GM18517 (cell line): ENCODE measurements at regions not wholly inside any gene's neighbourhood (a gene's known extent, or its start where the extent isn't known, plus 50 kb on each side); places are given as distances from the start of the nearest gene placed in this dataset.

ENCODE experiments used
- ATAC-seq: cut with Tn5 transposase; IDR thresholded peaks from one replicate; pipeline ENCODE4 v1.9.1; 2021; ENCODE audit warnings: mild to moderate bottlenecking, moderate library complexity; ENCODE audit not compliant: unreplicated experiment

DNA sequence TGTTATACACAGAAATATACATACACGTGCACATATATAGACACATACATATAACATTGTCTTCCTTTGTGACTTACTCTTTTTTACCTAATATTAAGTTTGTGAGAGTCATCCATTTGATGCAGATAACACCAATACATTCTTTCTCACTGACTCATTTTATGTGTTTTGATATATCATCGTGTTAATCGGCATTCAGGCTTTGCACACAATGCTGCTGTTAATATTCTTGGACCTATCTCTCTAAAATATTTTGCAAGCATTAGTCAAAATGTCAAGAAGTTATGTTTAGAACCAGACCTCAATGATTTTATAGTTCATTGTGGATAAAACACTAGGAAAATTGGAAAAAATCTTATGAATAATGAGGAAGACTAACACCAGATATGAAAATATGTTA, 441.1 kb downstream of the LRATD1 start:
- no peak for ATAC-seq

- ATAC-seq: no peak
Measured at GRCh38 chr2:15074319-15074718, 441.8 kb downstream of the LRATD1 start.

DNA sequence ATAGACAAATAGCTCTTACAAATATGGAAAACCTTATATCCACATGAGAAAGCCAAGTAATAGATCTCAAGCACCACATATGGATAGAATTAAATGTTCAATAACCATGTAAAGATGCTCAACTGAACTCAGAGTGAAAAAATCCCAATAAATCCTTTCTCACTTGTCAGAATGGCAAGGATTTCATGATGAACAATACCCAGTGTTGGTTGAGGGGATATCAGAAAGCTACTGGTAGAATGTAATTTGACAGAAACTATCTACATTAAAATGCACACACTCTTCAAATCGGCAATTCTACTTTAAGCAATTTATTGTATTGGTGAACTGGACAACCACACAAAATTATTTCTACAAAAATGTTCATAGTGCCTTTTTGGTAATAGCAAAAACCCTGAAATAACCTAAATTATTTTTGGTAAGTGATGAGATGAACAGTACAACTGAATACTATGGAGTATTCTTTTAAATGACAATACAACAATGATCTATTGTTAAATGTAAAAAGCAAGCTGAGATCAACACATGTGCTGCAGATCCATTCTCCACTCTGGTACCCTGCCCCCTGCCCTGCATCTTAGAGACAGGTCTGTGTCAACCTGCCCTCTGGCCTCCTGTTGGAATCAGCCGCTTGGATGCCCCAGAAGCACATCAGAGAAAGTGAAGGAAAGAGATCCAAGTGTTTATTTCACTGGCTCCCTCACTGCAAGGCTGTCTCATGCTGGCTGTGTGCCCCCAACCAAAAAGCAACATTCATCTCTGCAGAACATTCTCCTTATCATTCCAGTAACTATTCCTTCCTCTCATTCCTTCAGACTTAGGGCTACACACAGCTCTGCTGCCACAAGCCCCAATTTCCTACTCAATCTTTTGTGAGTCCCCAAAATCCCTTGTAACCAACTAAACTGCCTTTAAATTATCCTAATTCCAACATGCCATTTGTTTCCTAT, 442.5 kb downstream of the LRATD1 start:
- no peak for ATAC-seq

GRCh38 chr2:15076668-15077067, 444.2 kb downstream of the LRATD1 start:
- no peak for ATAC-seq

GRCh38 chr2:15081356-15081755, 448.8 kb downstream of the LRATD1 start:
- no peak for ATAC-seq

GRCh38 chr2:15082105-15083058, 449.9 kb downstream of the LRATD1 start:
- no peak for ATAC-seq

DNA sequence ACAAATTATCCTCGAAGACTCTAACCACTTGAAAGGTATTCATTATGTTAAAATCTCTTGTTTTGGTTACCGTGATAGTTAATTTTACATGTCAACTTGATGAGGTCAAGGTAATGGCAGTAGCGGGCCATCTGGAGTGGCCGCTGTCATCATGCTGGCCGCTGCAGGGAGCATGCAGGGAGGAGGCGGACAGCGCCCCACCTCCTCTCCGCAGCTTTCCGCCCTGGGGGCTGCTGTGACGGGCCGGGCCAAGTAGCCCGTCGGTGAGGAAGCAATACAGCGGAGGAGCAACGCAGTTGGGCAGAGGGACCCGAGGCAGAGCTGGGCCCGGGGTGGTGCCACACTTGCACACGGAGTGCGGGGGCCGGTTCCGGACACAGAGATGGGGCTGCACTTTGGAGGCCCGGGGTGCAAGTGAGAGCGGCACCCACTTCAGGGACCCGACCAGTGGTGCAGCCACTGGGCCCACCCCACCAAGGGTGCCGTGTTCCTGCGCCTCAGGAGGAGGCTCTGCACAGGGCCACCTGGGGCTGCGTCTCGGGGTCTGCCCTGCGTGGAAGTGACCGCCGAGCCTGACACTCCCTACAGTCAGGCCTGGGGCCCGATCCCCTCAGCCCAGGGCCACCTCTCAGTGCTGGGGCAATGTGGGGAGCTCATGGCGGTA, 452.4 kb downstream of the LRATD1 start:
- ATAC-seq: no peak

DNA sequence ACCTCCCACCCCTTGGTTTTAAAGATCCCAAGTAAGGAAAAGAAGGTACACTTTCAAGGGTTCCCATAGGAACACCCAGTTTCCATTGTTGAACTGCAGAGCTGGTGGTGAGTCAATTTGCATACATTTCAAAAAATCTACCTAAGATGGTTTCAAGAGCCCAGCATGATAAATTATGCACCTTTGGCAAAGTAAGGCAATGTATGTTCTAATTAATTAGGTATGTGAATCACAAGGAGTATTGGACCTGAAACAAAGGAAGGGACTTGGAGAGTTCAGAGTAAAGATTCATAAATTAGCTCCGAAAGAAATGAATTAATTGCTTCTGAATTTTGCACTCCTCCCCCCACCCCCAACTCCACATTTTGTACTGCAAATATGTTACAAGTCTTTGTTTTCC, 459.7 kb downstream of the LRATD1 start:
- no peak for ATAC-seq

DNA sequence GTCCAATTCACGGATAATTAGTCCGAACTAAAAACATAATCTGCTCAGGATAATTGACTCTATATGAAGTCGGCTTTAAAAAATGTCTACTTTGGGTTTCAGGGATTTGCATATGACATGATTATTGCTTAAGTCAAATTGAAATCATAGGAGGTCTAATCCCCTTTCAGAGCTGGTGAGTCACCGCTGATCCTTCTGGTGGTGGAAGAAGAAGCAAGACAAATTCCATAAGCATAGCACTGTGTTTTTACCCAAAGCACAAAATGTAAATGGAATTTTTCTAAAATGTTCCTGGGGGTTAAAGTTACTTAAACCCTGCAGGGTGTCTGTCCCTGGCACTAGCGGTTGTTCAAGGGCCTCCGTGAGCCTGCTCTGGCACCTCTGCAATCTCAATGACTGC, 460.2 kb downstream of the LRATD1 start:
- ATAC-seq: no peak

- ATAC-seq: no peak
Measured at GRCh38 chr2:15094161-15094560, 461.6 kb downstream of the LRATD1 start.

GRCh38 chr2:15096873-15097272, 464.3 kb downstream of the NBAS start:
- no peak for ATAC-seq

DNA sequence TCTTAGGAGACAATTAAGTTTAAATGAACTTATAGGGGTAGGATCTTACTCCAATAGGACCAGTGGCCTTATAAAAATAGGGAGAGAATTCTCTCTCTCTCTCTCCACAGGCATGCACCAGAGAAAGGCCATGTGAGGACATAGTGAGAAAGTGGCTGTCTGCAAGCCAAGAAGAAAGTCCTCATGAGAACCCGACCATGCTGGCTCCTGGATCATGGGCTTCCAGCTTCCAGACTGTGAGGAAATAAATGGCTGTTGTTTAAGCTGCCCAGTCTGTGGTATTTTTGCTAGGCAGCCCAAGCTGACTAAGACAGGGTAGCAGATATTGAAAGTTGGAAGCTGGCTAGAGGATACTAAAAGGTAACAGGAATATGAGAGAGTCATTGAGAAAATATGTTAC, 454.0 kb downstream of the NBAS start:
- no peak for ATAC-seq

- ATAC-seq: no peak
Measured at GRCh38 chr2:15111718-15112117, 449.4 kb downstream of the NBAS start.

DNA sequence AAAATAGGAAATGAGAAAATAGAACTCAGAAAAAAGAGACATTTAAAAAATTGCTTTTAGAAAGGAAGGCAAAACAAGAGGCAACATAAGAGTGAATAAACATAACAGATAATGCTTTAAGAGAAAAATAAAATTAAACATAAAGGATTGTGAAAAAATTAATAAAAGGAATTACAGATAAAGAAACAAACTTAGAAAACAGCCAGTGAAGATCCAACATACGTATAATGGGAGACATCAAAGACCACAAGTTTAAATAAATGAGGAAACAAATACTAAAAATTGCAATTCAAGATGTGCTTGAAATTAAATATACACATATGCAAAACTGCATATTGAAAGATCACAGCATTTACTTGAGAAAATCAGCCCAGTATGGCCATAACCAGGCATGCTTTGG, 448.9 kb downstream of the NBAS start:
- ATAC-seq: no peak

GRCh38 chr2:15115776-15116175, 445.4 kb downstream of the NBAS start:
- ATAC-seq: no peak

DNA sequence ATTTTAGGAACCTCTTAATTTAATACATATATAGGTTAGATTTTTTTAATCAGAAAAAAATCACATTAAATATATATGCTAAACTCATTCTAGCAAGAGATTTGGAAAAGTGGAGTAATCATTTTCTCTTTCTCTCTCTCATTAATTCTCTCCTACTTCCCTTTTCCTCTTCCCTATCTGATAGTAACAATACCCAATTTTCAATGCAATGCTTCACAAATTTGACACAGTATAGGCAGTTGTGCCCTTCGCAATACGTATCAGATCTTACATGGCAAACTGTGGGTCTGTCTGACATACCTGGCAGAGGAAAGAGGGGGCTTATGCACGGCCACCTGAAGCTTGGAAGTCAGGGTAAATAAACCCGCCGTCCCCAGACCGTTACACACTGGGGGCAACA, 444.3 kb downstream of the NBAS start:
- no peak for ATAC-seq
